Suprapubic skin (tissue), 4 donors: ENCODE measurements at regions not wholly inside any gene's neighbourhood (a gene's known extent, or its start where the extent isn't known, plus 50 kb on each side); places are given as distances from the start of the nearest gene placed in this dataset.

Source experiments
- CTCF ChIP-seq, 2 donors: fragments of 200-600 bp in 1 of 2; fragments of 450-650 bp in 1 of 2; sonication (generic) in 1 of 2; IDR thresholded peaks; one replicate each; pipeline ENCODE4 v1.5.1; 2016 to 2019; ENCODE audit warnings: antibody characterized with exemption in 2 of 2, mild to moderate bottlenecking in 1 of 2, moderate library complexity in 1 of 2
- EP300 ChIP-seq: sonication (generic); formaldehyde crosslinking; IDR thresholded peaks from one replicate; pipeline ENCODE4 v1.6.1; 2017; ENCODE audit warnings: antibody characterized with exemption
- POLR2A ChIP-seq, 2 donors: fragments of 450-650 bp; IDR thresholded peaks; one replicate each; pipeline ENCODE4 v1.6.1; 2017; ENCODE audit warnings: antibody characterized with exemption in 2 of 2, mild to moderate bottlenecking in 2 of 2, moderate library complexity in 2 of 2
- POLR2AphosphoS5 ChIP-seq, 3 donors: sonication (generic); formaldehyde crosslinking; IDR thresholded peaks; one replicate each; pipeline ENCODE4 v1.6.1; 2017; ENCODE audit warnings: antibody characterized with exemption in 3 of 3

- TF ChIP-seq CTCF (IDR thresholded peaks at IDR 0.05) (no peak), POLR2A (IDR thresholded peaks at IDR 0.05) (no peak), EP300 (no peak), POLR2AphosphoS5 (IDR thresholded peaks at IDR 0.05) (no peak)
These were observed 353.3 kb downstream of the PBX1 start for GRCh38 chr1:164912290-164912689.
